ENCODE measurements at regions not wholly inside any gene's neighbourhood (a gene's known extent, or its start where the extent isn't known, plus 50 kb on each side); places are given as distances from the start of the nearest gene placed in this dataset.

- TF ChIP-seq CTCF (IDR thresholded peaks at IDR 0.05; ENCODE audit: poor library complexity) (no peak), EZH2 (IDR thresholded peaks at IDR 0.05; ENCODE audit: borderline replicate concordance) (no peak)
Measured at GRCh38 chr3:105284876-105285275, 81.8 kb upstream of the ALCAM start.
